Liver (tissue), 8 donors: ENCODE measurements at regions not wholly inside any gene's neighbourhood (a gene's known extent, or its start where the extent isn't known, plus 50 kb on each side); places are given as distances from the start of the nearest gene placed in this dataset.

ENCODE experiments used
- DNase-seq: peaks from one replicate; pipeline ENCODE4 v3.0.0-alpha.2; 2017; ENCODE audit warnings: low spot score
- H3K27ac ChIP-seq, 2 donors: one replicate each; pipeline ENCODE4 v1.7.0; 2013; ENCODE audit warnings: inconsistent platforms in 2 of 2, low read length in 2 of 2, control low read depth in 1 of 2, low read depth in 1 of 2, mild to moderate bottlenecking in 1 of 2
- H3K27me3 ChIP-seq, 4 donors: one replicate each; pipeline versions ENCODE4 v1.6.1 to v1.7.0; 2013; ENCODE audit warnings: low read length in 3 of 4, inconsistent platforms in 1 of 4, mild to moderate bottlenecking in 1 of 4, moderate library complexity in 1 of 4; ENCODE audit not compliant: control insufficient read depth in 4 of 4, insufficient read depth in 4 of 4
- H3K36me3 ChIP-seq, 4 donors: one replicate each; pipeline versions ENCODE4 v1.6.1 to v1.7.0; 2013; ENCODE audit warnings: low read length in 3 of 4, mild to moderate bottlenecking in 3 of 4, low read depth in 1 of 4, moderate library complexity in 1 of 4; ENCODE audit not compliant: control insufficient read depth in 4 of 4, insufficient read depth in 3 of 4
- H3K4me1 ChIP-seq, 4 donors: one replicate each; pipeline versions ENCODE4 v1.6.1 to v1.7.0; 2013; ENCODE audit warnings: low read length in 3 of 4, mild to moderate bottlenecking in 3 of 4, moderate library complexity in 1 of 4; ENCODE audit not compliant: control insufficient read depth in 4 of 4, insufficient read depth in 4 of 4
- H3K4me3 ChIP-seq, 3 donors: one replicate each; pipeline versions ENCODE4 v1.6.1 to v1.7.0; 2013; ENCODE audit warnings: low read length in 3 of 3, control low read depth in 1 of 3, low read depth in 1 of 3, mild to moderate bottlenecking in 1 of 3
- H3K9ac ChIP-seq, 2 donors: one replicate each; pipeline ENCODE4 v1.7.0; 2013; ENCODE audit warnings: low read length in 2 of 2, mild to moderate bottlenecking in 2 of 2, moderate library complexity in 2 of 2, control low read depth in 1 of 2, low read depth in 1 of 2
- H3K9me3 ChIP-seq, 4 donors: one replicate each; pipeline versions ENCODE4 v1.6.1 to v1.7.0; 2013; ENCODE audit warnings: low read length in 3 of 4; ENCODE audit not compliant: control insufficient read depth in 4 of 4
- ATF3 ChIP-seq: IDR thresholded peaks from 2 replicates; pipeline ENCODE4 v1.6.1; 2016; ENCODE audit warnings: antibody characterized with exemption
- EGR1 ChIP-seq, 2 donors: IDR thresholded peaks; 2 replicates each; pipeline ENCODE4 v1.6.1; 2016 to 2018; ENCODE audit warnings: antibody characterized with exemption in 2 of 2, low read depth in 2 of 2
- FOXA1 ChIP-seq: IDR thresholded peaks from 2 replicates; pipeline ENCODE4 v1.6.1; 2016; ENCODE audit warnings: antibody characterized with exemption
- FOXA2 ChIP-seq: IDR thresholded peaks from 2 replicates; pipeline ENCODE4 v1.6.1; 2016; ENCODE audit warnings: antibody characterized with exemption
- GABPA ChIP-seq, 2 donors: IDR thresholded peaks in 1 of 2; conservative IDR thresholded peaks in 1 of 2; 2 replicates each; pipeline ENCODE4 v1.6.1; 2016; ENCODE audit warnings: antibody characterized with exemption in 2 of 2, mild to moderate bottlenecking in 1 of 2, moderate library complexity in 1 of 2
- HNF4A ChIP-seq, 2 donors: conservative IDR thresholded peaks; 2 replicates each; pipeline ENCODE4 v1.6.1; 2016; ENCODE audit warnings: antibody characterized with exemption in 2 of 2, mild to moderate bottlenecking in 2 of 2
- JUND ChIP-seq, 2 donors: IDR thresholded peaks; 2 replicates each; pipeline ENCODE4 v1.6.1; 2016; ENCODE audit warnings: antibody characterized with exemption in 2 of 2
- NR2F2 ChIP-seq: IDR thresholded peaks from 2 replicates; pipeline ENCODE4 v1.6.1; 2016; ENCODE audit warnings: antibody characterized with exemption
- RAD21 ChIP-seq, 2 donors: IDR thresholded peaks; 2 replicates each; pipeline ENCODE4 v1.6.1; 2016; ENCODE audit warnings: antibody characterized with exemption in 2 of 2, mild to moderate bottlenecking in 2 of 2
- RXRA ChIP-seq, 2 donors: IDR thresholded peaks; 2 replicates each; pipeline ENCODE4 v1.6.1; 2017 to 2018; ENCODE audit warnings: antibody characterized with exemption in 2 of 2, mild to moderate bottlenecking in 1 of 2
- SP1 ChIP-seq: IDR thresholded peaks from 2 replicates; pipeline ENCODE4 v1.6.1; 2018; ENCODE audit warnings: antibody characterized with exemption, mild to moderate bottlenecking
- TAF1 ChIP-seq: conservative IDR thresholded peaks from 2 replicates; pipeline ENCODE4 v1.6.1; 2016; ENCODE audit warnings: antibody characterized with exemption, mild to moderate bottlenecking
- YY1 ChIP-seq: IDR thresholded peaks from 2 replicates; pipeline ENCODE4 v1.6.1; 2016; ENCODE audit warnings: antibody characterized with exemption, mild to moderate bottlenecking
- whole genome bisulfite sequencing: extraction: QIAGEN DNeasy Blood & Tissue Kit; methylation state at CpG from one replicate; pipeline ENCODE4 v1.1.7; 2013; 5-methylcytosine and 5-hydroxymethylcytosine counted together
- TF ChIP-seq, protein P1 (sequence below): fragments of 150-350 bp; IDR thresholded peaks from 2 replicates; pipeline ENCODE4 v1.5.1; 2017; ENCODE audit warnings: improper control_type of control experiment, low read depth, low read length; ENCODE audit not compliant: missing input control
- TF ChIP-seq, protein P2 (sequence below): IDR thresholded peaks from 2 replicates; pipeline ENCODE4 v1.6.1; 2016; ENCODE audit warnings: antibody characterized with exemption
- TF ChIP-seq, protein P3 (sequence below): IDR thresholded peaks from 2 replicates; pipeline ENCODE4 v1.6.1; 2016; ENCODE audit warnings: antibody characterized with exemption, mild to moderate bottlenecking
- donor health status: healthy.
- donor health status: healthy.
- donor health status: healthy.
- donor health status: healthy.
- donor health status: healthy.

DNA sequence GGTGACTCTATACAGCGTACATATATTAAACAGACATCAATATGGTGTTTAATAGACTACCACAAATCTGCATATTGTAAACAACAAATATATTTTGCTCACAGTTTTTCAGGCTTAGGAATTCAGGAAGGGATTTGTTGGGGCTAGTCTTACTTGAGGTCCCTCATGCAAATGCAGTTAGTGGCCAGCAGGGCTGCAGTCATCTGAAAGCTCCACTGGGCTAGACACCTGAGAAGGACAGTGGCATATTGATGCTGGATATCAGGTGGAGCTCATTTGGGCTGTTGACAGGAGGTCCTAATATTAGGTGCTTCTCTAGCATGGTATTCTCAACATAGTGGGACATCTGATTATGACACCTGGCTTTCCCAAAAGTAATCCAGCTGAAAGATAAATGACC is 493.8 kb upstream of the PABPC4L start:
- Histone ChIP-seq H3K4me1 (no peaks in the 10 kb centered on the region), H3K27ac (no peak overlapping the region), H3K9me3 (no peaks in the 10 kb centered on the region), H3K36me3 (no peaks in the 10 kb centered on the region), H3K9ac (no peak overlapping the region), H3K4me3 (no peak overlapping the region), H3K27me3 (no peaks in the 10 kb centered on the region)
- 69% methylated on average over 1 of the region's 1 CpG for WGBS
- TF ChIP-seq, protein P1, sequence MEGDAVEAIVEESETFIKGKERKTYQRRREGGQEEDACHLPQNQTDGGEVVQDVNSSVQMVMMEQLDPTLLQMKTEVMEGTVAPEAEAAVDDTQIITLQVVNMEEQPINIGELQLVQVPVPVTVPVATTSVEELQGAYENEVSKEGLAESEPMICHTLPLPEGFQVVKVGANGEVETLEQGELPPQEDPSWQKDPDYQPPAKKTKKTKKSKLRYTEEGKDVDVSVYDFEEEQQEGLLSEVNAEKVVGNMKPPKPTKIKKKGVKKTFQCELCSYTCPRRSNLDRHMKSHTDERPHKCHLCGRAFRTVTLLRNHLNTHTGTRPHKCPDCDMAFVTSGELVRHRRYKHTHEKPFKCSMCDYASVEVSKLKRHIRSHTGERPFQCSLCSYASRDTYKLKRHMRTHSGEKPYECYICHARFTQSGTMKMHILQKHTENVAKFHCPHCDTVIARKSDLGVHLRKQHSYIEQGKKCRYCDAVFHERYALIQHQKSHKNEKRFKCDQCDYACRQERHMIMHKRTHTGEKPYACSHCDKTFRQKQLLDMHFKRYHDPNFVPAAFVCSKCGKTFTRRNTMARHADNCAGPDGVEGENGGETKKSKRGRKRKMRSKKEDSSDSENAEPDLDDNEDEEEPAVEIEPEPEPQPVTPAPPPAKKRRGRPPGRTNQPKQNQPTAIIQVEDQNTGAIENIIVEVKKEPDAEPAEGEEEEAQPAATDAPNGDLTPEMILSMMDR = no peak
- TF ChIP-seq YY1 = no peak
- TF ChIP-seq GABPA (IDR thresholded peaks at IDR 0.05 in 1 of 2, conservative IDR thresholded peaks at IDR 0.05 in 1 of 2) = no peak
- no peak for TF ChIP-seq HNF4A (conservative IDR thresholded peaks at IDR 0.05)
- no peak for TF ChIP-seq JUND (IDR thresholded peaks at IDR 0.05)
- TF ChIP-seq FOXA2 = no peak
- TF ChIP-seq RAD21 (IDR thresholded peaks at IDR 0.05) = no peak
- no peak for TF ChIP-seq NR2F2
- no peak for TF ChIP-seq TAF1
- no peak for TF ChIP-seq ATF3
- TF ChIP-seq, protein P2, sequence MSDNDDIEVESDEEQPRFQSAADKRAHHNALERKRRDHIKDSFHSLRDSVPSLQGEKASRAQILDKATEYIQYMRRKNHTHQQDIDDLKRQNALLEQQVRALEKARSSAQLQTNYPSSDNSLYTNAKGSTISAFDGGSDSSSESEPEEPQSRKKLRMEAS = no peak
- TF ChIP-seq, protein P3, sequence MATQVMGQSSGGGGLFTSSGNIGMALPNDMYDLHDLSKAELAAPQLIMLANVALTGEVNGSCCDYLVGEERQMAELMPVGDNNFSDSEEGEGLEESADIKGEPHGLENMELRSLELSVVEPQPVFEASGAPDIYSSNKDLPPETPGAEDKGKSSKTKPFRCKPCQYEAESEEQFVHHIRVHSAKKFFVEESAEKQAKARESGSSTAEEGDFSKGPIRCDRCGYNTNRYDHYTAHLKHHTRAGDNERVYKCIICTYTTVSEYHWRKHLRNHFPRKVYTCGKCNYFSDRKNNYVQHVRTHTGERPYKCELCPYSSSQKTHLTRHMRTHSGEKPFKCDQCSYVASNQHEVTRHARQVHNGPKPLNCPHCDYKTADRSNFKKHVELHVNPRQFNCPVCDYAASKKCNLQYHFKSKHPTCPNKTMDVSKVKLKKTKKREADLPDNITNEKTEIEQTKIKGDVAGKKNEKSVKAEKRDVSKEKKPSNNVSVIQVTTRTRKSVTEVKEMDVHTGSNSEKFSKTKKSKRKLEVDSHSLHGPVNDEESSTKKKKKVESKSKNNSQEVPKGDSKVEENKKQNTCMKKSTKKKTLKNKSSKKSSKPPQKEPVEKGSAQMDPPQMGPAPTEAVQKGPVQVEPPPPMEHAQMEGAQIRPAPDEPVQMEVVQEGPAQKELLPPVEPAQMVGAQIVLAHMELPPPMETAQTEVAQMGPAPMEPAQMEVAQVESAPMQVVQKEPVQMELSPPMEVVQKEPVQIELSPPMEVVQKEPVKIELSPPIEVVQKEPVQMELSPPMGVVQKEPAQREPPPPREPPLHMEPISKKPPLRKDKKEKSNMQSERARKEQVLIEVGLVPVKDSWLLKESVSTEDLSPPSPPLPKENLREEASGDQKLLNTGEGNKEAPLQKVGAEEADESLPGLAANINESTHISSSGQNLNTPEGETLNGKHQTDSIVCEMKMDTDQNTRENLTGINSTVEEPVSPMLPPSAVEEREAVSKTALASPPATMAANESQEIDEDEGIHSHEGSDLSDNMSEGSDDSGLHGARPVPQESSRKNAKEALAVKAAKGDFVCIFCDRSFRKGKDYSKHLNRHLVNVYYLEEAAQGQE = no peak
- TF ChIP-seq FOXA1 = no peak
- TF ChIP-seq SP1 = no peak
- TF ChIP-seq RXRA (IDR thresholded peaks at IDR 0.05) = no peak
- DNase-seq = no peak

- 86% methylated on average over 2 of the region's 2 CpGs for WGBS
- Histone ChIP-seq H3K4me1 (no peaks in the 10 kb centered on the region), H3K36me3 (no peaks in the 10 kb centered on the region), H3K4me3 (no peak overlapping the region), H3K9me3 (peaks cover 0 to 9% (median 0%) of the 10 kb centered on the region in 4 donors), H3K27ac (no peak overlapping the region), H3K9ac (no peak overlapping the region), H3K27me3 (no peaks in the 10 kb centered on the region)
- TF ChIP-seq RXRA (IDR thresholded peaks at IDR 0.05) (no peak), TAF1 (no peak), EGR1 (IDR thresholded peaks at IDR 0.05; ENCODE audit: low read depth in 2 of 2) (no peak), RAD21 (IDR thresholded peaks at IDR 0.05) (no peak)
- no peak for DNase-seq
These were observed 490.3 kb upstream of the PABPC4L start for GRCh38 chr4:134691915-134692314.
